ENCODE measurements at regions not wholly inside any gene's neighbourhood (a gene's known extent, or its start where the extent isn't known, plus 50 kb on each side); places are given as distances from the start of the nearest gene placed in this dataset.
A peak's percentile ranks its signal among the peaks of the same experiment; 100 is the strongest.

DNA sequence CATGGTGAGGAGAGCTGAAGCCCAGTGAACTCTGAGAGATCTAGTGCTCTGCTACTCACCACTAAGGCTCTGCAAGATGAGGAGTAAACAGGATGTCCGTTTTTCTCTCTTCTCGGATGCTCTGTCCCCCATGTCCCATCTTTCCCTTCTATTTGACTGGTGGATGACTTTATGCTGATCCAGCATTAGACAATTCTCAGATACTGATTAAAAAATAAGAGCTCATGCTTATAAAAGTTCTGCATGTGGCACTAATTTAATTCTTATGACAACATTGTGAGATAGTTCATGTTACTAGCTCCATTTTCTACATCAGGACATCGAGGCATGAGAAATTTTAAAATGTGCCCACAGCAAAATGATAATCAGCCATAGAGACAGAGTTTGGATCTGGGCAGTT is 77.0 kb downstream of the HMHB1 start:
- Mint-ChIP-seq H3K36me3 (no peaks in the 10 kb centered on the region), H3K4me1 (peaks cover 0 to 3% (median 0%) of the 10 kb centered on the region in 4 donors), H3K27ac (peak overlapping the region in 2 of 10 donors; percentile 16 to 28), H3K27me3 (peaks cover 0 to 8% (median 2%) of the 10 kb centered on the region in 5 donors), H3K4me3 (no peak overlapping the region), H3K9me3 (no peaks in the 10 kb centered on the region)
- POLR2A ChIA-PET: no interaction called here
- DNase-seq (no peak), ATAC-seq (no peak)

- Mint-ChIP-seq H3K36me3 (no peaks in the 10 kb centered on the region), H3K4me3 (no peak overlapping the region), H3K4me1 (peaks cover 0 to 3% (median 0%) of the 10 kb centered on the region in 4 donors), H3K9me3 (no peaks in the 10 kb centered on the region), H3K27ac (no peak overlapping the region), H3K27me3 (peaks cover 0 to 8% (median 2%) of the 10 kb centered on the region in 5 donors)
- DNase-seq: no peak
- POLR2A ChIA-PET: interaction anchor here (0.5 kb wide), 1 partner anchor 9 kb away, joined by 3 read pairs; no protein-coding TSS in a partner anchor
- no peak for ATAC-seq
Observed at GRCh38 chr5:143889986-143890385, 78.0 kb downstream of the HMHB1 start.

DNA sequence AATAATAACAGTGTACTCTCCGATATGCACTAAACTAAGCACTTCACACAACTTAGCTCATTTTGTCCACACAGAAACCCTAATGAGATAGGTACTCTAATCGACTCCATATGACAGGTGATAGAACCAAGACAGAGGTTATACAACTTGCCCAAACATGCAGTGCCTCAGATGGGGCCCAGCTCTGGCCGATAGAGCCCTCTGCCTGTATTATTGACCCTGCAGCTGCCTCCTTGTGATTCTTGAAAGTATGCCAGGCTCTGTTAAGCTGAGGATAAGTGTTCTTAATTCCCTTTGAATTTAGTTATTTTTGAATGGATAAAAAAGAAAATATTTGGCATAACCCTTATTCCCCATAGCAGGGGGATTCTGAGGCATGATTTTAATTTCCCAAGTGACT is 78.5 kb downstream of the HMHB1 start:
- Mint-ChIP-seq H3K27ac (no peak overlapping the region), H3K9me3 (no peaks in the 10 kb centered on the region), H3K4me1 (peaks cover 0 to 5% (median 0%) of the 10 kb centered on the region in 4 donors), H3K36me3 (no peaks in the 10 kb centered on the region), H3K4me3 (no peak overlapping the region), H3K27me3 (peaks cover 0 to 8% (median 2%) of the 10 kb centered on the region in 5 donors)
- no peak for ATAC-seq
- no peak for DNase-seq
- POLR2A ChIA-PET: interaction anchor here (0.5 kb wide), 1 partner anchor 8 kb away, joined by 3 read pairs; no protein-coding TSS in a partner anchor

- POLR2A ChIA-PET: no interaction called here
- H3K4me3 Mint-ChIP-seq: no peak overlapping the region
- H3K27me3 Mint-ChIP-seq: peaks cover 0 to 8% (median 2%) of the 10 kb centered on the region in 5 donors
- no peaks in the 10 kb centered on the region for H3K36me3 Mint-ChIP-seq
- no peak overlapping the region for H3K27ac Mint-ChIP-seq
- ATAC-seq (no peak), DNase-seq (no peak)
- no peaks in the 10 kb centered on the region for H3K9me3 Mint-ChIP-seq
- H3K4me1 Mint-ChIP-seq: peaks cover 0 to 9% (median 4%) of the 10 kb centered on the region in 4 donors
Observed at GRCh38 chr5:143892271-143892670, 80.3 kb downstream of the HMHB1 start.

DNA sequence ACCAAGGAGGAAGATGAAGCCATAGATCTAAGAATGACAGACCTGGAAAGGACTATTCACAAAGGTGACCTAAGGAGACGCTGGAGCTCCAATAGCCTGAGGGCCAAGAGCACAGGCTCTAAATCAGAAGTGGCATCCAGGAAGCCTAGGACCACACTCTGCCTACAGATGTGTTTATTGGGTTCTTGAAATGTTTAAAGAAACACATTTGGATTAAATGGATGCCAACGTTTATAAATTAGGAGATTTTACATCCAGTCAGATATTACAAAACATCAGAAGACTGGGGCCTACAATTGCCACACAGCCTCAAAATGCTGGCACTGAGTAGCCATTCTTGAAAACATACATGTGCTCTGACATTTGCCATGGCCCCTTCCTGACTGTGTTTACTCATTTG is 80.9 kb downstream of the HMHB1 start:
- H3K9me3 Mint-ChIP-seq: no peaks in the 10 kb centered on the region
- no peaks in the 10 kb centered on the region for H3K36me3 Mint-ChIP-seq
- peaks cover 0 to 6% (median 0%) of the 10 kb centered on the region in 5 donors for H3K27me3 Mint-ChIP-seq
- no peak overlapping the region for H3K27ac Mint-ChIP-seq
- DNase-seq (no peak), ATAC-seq (no peak)
- no peak overlapping the region for H3K4me3 Mint-ChIP-seq
- peaks cover 0 to 15% (median 8%) of the 10 kb centered on the region in 4 donors for H3K4me1 Mint-ChIP-seq
- POLR2A ChIA-PET: no interaction called here

DNA sequence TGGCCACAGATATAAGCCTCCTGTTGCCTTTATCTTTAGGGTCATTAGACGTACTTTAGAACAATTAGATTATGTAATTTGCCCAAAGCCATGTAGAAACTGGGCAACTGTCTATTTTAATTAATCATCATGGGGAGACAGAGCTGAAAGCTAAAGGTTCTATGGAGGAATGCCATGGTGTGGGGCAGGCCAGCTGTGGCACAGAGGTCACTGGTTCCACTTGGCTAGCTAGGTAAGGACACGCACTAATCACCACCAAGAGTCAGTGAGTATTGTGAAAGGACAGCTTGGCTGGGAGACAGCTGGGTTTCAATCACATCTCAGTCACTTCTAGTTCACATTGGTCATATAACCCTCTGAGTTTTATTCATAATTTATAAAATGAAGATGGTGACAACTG is 81.7 kb downstream of the HMHB1 start:
- no peaks in the 10 kb centered on the region for H3K9me3 Mint-ChIP-seq
- peaks cover 5 to 22% (median 14%) of the 10 kb centered on the region in 4 donors for H3K4me1 Mint-ChIP-seq
- POLR2A ChIA-PET: no interaction called here
- DNase-seq: no peak
- no peaks in the 10 kb centered on the region for H3K36me3 Mint-ChIP-seq
- H3K4me3 Mint-ChIP-seq: no peak overlapping the region
- H3K27ac Mint-ChIP-seq: no peak overlapping the region
- ATAC-seq: no peak
- peaks cover 0 to 3% (median 0%) of the 10 kb centered on the region in 5 donors for H3K27me3 Mint-ChIP-seq

- POLR2A ChIA-PET: no interaction called here
- peaks cover 0 to 1% (median 0%) of the 10 kb centered on the region in 5 donors for H3K27me3 Mint-ChIP-seq
- no peaks in the 10 kb centered on the region for H3K9me3 Mint-ChIP-seq
- DNase-seq (no peak), ATAC-seq (no peak)
- no peaks in the 10 kb centered on the region for H3K36me3 Mint-ChIP-seq
- H3K4me1 Mint-ChIP-seq: peaks cover 11 to 37% (median 24%) of the 10 kb centered on the region in 4 donors
- peak overlapping the region in 1 of 10 donors; percentile 64 for H3K27ac Mint-ChIP-seq
- no peak overlapping the region for H3K4me3 Mint-ChIP-seq
Observed at GRCh38 chr5:143896516-143896915, 84.6 kb downstream of the HMHB1 start.

DNA sequence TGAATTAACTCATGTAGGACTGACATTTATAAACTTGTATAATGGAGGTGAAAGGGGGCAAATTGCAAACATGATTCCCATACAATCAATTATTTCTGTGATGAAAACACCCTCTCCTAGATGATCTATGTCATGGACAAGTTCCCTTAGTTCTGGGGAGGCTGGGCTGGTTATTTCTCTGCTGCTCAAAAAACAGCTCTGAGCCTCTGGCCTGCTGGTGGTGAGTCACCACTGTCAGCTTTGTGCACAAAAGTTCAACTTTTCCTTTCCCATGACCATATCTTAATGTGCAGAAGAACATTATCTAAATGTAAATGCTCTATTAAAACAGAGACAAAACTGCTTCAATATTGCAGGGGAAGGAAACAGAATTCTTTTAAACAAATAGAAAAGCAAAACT is 85.0 kb downstream of the HMHB1 start:
- H3K27me3 Mint-ChIP-seq: peaks cover 0 to 1% (median 0%) of the 10 kb centered on the region in 5 donors
- no peaks in the 10 kb centered on the region for H3K9me3 Mint-ChIP-seq
- peak overlapping the region in 2 of 10 donors; percentile 47 to 66 for H3K27ac Mint-ChIP-seq
- POLR2A ChIA-PET: no interaction called here
- no peak for ATAC-seq
- no peak for DNase-seq
- no peak overlapping the region for H3K4me3 Mint-ChIP-seq
- no peaks in the 10 kb centered on the region for H3K36me3 Mint-ChIP-seq
- peaks cover 11 to 37% (median 24%) of the 10 kb centered on the region in 4 donors for H3K4me1 Mint-ChIP-seq

GRCh38 chr5:143898381-143898780 is 86.4 kb downstream of the HMHB1 start:
- POLR2A ChIA-PET: interaction anchor here (1.2 kb wide), 1 partner anchor 895 kb away, joined by 3 read pairs; no protein-coding TSS in a partner anchor
- Mint-ChIP-seq H3K27me3 (peaks cover 0 to 1% (median 0%) of the 10 kb centered on the region in 5 donors), H3K36me3 (no peaks in the 10 kb centered on the region), H3K4me3 (peak overlapping the region in 9 of 10 donors; percentile 1 to 69 (median 50)), H3K27ac (peak overlapping the region in 9 of 10 donors; percentile 7 to 84 (median 74)), H3K4me1 (peaks cover 11 to 37% (median 24%) of the 10 kb centered on the region in 4 donors), H3K9me3 (no peaks in the 10 kb centered on the region)
- DNase-seq (peak in 3 of 10 donors; percentile 4 to 38 (median 24)), ATAC-seq (peak; percentile 39 to 78)

GRCh38 chr5:143898916-143899591 is 87.1 kb downstream of the HMHB1 start:
- ATAC-seq (peak in 1 of 2 donors; percentile 51), DNase-seq (peak in 2 of 10 donors; percentile 6 to 10)
- peak overlapping the region in 9 of 10 donors; percentile 33 to 69 (median 50) for H3K4me3 Mint-ChIP-seq
- peaks cover 0 to 1% (median 0%) of the 10 kb centered on the region in 5 donors for H3K27me3 Mint-ChIP-seq
- no peaks in the 10 kb centered on the region for H3K9me3 Mint-ChIP-seq
- no peaks in the 10 kb centered on the region for H3K36me3 Mint-ChIP-seq
- H3K4me1 Mint-ChIP-seq: peaks cover 11 to 37% (median 24%) of the 10 kb centered on the region in 4 donors
- POLR2A ChIA-PET: interaction anchor here (0.7 kb wide), 1 partner anchor 9 kb away, joined by 3 read pairs; no protein-coding TSS in a partner anchor
- H3K27ac Mint-ChIP-seq: peak overlapping the region; percentile 7 to 84 (median 70)

DNA sequence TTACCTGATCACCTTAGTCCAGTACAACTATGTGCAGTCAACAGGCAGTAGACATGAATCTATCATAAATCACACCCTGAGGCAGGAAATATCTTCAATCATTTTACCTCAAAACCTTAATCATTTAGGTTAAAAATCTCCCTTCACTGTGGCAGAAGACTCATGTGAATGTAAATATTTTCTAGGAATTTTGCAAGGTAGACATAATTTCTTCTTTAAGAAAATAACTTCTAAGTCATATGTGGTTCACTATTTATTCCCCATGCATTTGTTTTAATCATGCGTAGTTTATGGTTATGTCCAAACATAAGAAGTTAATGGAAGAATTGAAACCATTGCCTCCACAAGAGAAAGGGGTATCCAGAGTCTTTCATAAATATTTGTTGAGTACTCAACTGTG is 97.0 kb downstream of the HMHB1 start:
- Mint-ChIP-seq H3K9me3 (peaks cover 0 to 4% (median 0%) of the 10 kb centered on the region in 9 donors), H3K27ac (no peak overlapping the region), H3K36me3 (no peaks in the 10 kb centered on the region), H3K4me1 (no peaks in the 10 kb centered on the region), H3K4me3 (no peak overlapping the region), H3K27me3 (peaks cover 0 to 3% (median 0%) of the 10 kb centered on the region in 5 donors)
- POLR2A ChIA-PET: no interaction called here
- DNase-seq (no peak), ATAC-seq (no peak)

DNA sequence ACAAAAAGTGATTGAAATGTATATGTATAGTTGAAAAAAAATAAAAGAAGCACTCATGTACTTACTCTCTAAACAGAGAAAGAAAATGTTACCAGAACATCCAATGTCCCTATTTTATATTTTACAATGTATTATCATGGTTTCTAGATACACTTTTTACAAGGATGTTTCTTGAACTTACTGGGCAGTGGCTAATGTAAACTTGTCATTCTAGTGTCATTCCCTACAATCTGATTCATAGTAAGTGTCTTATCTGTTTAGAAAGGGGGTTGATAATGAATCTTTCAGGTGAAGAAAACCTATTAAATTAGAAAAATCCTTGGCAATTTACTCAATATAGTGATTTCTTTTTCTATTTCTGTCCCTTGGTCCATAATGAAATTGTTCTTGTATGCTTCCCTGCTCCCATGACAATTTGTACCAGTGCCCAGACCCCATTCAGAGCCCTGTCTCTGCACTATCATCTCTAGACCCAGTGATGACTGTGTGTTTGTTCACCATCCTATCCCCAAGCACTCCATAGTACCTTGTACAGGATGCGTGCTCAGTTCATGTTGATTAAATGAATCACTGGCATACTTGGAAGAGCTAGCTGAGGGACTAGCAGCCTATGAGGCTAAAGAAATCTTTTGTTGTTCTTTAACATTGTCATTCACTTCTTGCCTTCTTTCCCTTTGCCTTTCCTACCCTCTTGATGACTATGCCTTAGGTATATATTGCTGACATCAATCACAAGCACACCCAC is 101.2 kb downstream of the HMHB1 start:
- no peak for ATAC-seq
- H3K36me3 Mint-ChIP-seq: no peaks in the 10 kb centered on the region
- H3K9me3 Mint-ChIP-seq: no peaks in the 10 kb centered on the region
- peaks cover 0 to 10% (median 2%) of the 10 kb centered on the region in 5 donors for H3K27me3 Mint-ChIP-seq
- no peak overlapping the region for H3K4me3 Mint-ChIP-seq
- H3K4me1 Mint-ChIP-seq: peaks cover 0 to 15% (median 0%) of the 10 kb centered on the region in 4 donors
- DNase-seq: no peak
- POLR2A ChIA-PET: no interaction called here
- peak overlapping the region in 1 of 10 donors; percentile 15 for H3K27ac Mint-ChIP-seq

GRCh38 chr5:143914756-143915155 is 102.8 kb downstream of the HMHB1 start:
- Mint-ChIP-seq H3K27me3 (peaks cover 0 to 10% (median 2%) of the 10 kb centered on the region in 5 donors), H3K36me3 (no peaks in the 10 kb centered on the region), H3K9me3 (no peaks in the 10 kb centered on the region), H3K4me3 (no peak overlapping the region), H3K27ac (no peak overlapping the region), H3K4me1 (peaks cover 0 to 15% (median 0%) of the 10 kb centered on the region in 4 donors)
- ATAC-seq (no peak), DNase-seq (no peak)
- POLR2A ChIA-PET: no interaction called here

Data from naive thymus-derived CD8-positive, alpha-beta T cell (primary cell).